Parathyroid adenoma (tissue), 2 donors: ENCODE measurements at regions not wholly inside any gene's neighbourhood (a gene's known extent, or its start where the extent isn't known, plus 50 kb on each side); places are given as distances from the start of the nearest gene placed in this dataset.

Experiments used
- H2AFZ ChIP-seq: fragments of 300-600 bp; sonication (generic); one replicate; pipeline ENCODE4 v1.7.0; 2017; ENCODE audit warnings: antibody characterized with exemption, mild to moderate bottlenecking
- H3K27ac ChIP-seq: fragments of 300-600 bp; sonication (generic); one replicate; pipeline ENCODE4 v1.7.0; 2017
- H3K27me3 ChIP-seq: fragments of 300-600 bp; sonication (generic); one replicate; pipeline ENCODE4 v1.7.0; 2017; ENCODE audit warnings: low read length; ENCODE audit not compliant: control insufficient read depth, insufficient read depth
- H3K36me3 ChIP-seq: fragments of 300-600 bp; sonication (generic); one replicate; pipeline ENCODE4 v1.7.0; 2017; ENCODE audit warnings: low read length; ENCODE audit not compliant: control insufficient read depth, insufficient read depth
- H3K4me1 ChIP-seq: fragments of 300-600 bp; sonication (generic); one replicate; pipeline ENCODE4 v1.7.0; 2017; ENCODE audit warnings: control low read depth
- H3K4me2 ChIP-seq: fragments of 300-600 bp; sonication (generic); one replicate; pipeline ENCODE4 v1.7.0; 2017; ENCODE audit warnings: low read length
- H3K4me3 ChIP-seq: fragments of 300-600 bp; sonication (generic); one replicate; pipeline ENCODE4 v1.7.0; 2017; ENCODE audit warnings: low read depth, low read length
- H3K79me2 ChIP-seq: fragments of 300-600 bp; sonication (generic); one replicate; pipeline ENCODE4 v1.7.0; 2017; ENCODE audit warnings: control low read depth
- H3K9ac ChIP-seq: fragments of 300-600 bp; sonication (generic); one replicate; pipeline ENCODE4 v1.7.0; 2017; ENCODE audit warnings: mild to moderate bottlenecking
- H3K9me3 ChIP-seq: fragments of 300-600 bp; sonication (generic); one replicate; pipeline ENCODE4 v1.7.0; 2017; ENCODE audit warnings: low read length; ENCODE audit not compliant: control insufficient read depth
- CTCF ChIP-seq: fragments of 300-600 bp; sonication (generic); IDR thresholded peaks from one replicate; pipeline ENCODE4 v1.7.0; 2017; ENCODE audit warnings: antibody characterized with exemption, mild to moderate bottlenecking
- donor health status: primary hyperparathyroidism.

DNA sequence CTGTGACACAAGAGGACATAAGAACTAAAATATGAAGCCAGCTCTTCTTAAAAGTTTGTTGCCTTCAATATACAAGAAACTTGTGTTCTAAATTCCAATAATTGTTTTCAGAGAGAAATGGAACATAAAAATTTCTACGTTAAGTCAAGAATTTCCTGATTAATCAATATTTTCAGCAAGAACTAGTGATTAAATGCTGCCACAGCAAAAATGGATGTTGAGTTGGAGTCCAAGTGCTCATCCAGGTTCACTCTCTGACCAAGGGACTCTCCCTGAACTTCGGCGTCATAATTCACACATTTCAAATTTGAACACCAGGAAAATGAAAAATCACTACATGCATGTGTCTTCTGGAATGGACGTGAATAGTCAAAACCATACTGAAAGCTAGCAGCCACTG, 1263.6 kb upstream of the GOT2 start:
- no peak for TF ChIP-seq CTCF
- H3K27me3 ChIP-seq = no peaks in the 10 kb centered on the region

GRCh38 chr16:59993101-59993500, 1259.0 kb upstream of the GOT2 start:
- no peaks in the 10 kb centered on the region for H3K79me2 ChIP-seq

More for the DNA sequence above, 1263.6 kb upstream of the GOT2 start:
- H3K4me3 ChIP-seq = no peak overlapping the region
- H3K4me2 ChIP-seq = no peak overlapping the region
- no peaks in the 10 kb centered on the region for H3K9me3 ChIP-seq
- no peaks in the 10 kb centered on the region for H3K36me3 ChIP-seq
- no peaks in the 10 kb centered on the region for H3K79me2 ChIP-seq
- no peak overlapping the region for H2AFZ ChIP-seq
- no peak overlapping the region for H3K27ac ChIP-seq
- no peaks in the 10 kb centered on the region for H3K4me1 ChIP-seq
- H3K9ac ChIP-seq = no peak overlapping the region

DNA sequence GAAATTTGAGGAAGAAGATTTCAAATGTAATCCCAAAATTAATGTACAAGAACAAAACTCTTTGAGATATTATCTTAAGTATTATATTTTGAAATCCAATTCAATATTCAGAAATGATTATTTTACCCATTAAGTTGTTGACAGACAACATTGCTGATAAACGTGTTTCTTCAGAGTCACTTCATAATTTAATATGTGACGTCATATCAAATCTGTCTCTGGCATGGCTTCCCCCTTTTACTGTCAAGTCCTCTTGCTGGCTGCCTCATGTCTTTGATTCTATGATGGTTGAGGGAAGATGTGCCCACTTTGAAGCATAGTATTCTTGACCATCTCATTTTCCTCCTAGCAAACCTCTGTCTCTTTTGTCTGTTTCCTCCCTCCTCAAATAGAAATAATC, 1257.1 kb upstream of the GOT2 start:
- Histone ChIP-seq H3K4me1 (no peaks in the 10 kb centered on the region), H3K4me2 (no peak overlapping the region), H3K79me2 (no peaks in the 10 kb centered on the region), H3K4me3 (no peak overlapping the region), H3K9ac (no peak overlapping the region), H3K9me3 (no peaks in the 10 kb centered on the region), H2AFZ (no peak overlapping the region), H3K36me3 (no peaks in the 10 kb centered on the region), H3K27me3 (no peaks in the 10 kb centered on the region), H3K27ac (no peak overlapping the region)
- no peak for TF ChIP-seq CTCF

More at GRCh38 chr16:59993101-59993500, 1259.0 kb upstream of the GOT2 start:
- no peak overlapping the region for H3K4me2 ChIP-seq
- no peaks in the 10 kb centered on the region for H3K4me1 ChIP-seq
- no peak for TF ChIP-seq CTCF
- no peaks in the 10 kb centered on the region for H3K9me3 ChIP-seq
- no peaks in the 10 kb centered on the region for H3K27me3 ChIP-seq
- H2AFZ ChIP-seq = no peak overlapping the region
- H3K36me3 ChIP-seq = no peaks in the 10 kb centered on the region
- H3K4me3 ChIP-seq = no peak overlapping the region
- no peak overlapping the region for H3K9ac ChIP-seq
- no peak overlapping the region for H3K27ac ChIP-seq

DNA sequence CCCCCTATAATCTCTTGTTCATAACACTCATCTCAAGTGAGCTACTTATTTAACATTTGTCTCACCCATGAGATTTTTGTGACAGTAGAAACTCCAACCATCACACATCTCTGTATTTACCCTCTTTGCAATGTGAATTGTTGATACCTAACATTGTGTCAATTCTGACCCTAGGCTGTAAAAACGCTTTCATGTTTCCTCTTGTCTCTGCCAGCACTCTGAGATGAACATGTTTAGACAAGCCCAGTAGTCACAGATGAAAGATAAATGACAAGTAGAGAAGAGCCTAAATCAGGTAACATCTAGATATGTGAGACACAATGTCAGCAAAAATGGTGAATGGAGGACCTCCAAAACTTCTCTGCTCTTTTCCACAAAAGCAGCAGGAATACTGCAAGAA, 1254.5 kb upstream of the GOT2 start:
- no peaks in the 10 kb centered on the region for H3K27me3 ChIP-seq
- H2AFZ ChIP-seq = no peak overlapping the region
- H3K27ac ChIP-seq = no peak overlapping the region
- H3K79me2 ChIP-seq = no peaks in the 10 kb centered on the region
- no peak overlapping the region for H3K4me3 ChIP-seq
- no peaks in the 10 kb centered on the region for H3K36me3 ChIP-seq
- no peak overlapping the region for H3K9ac ChIP-seq
- no peak for TF ChIP-seq CTCF
- no peak overlapping the region for H3K4me2 ChIP-seq
- no peaks in the 10 kb centered on the region for H3K4me1 ChIP-seq
- no peaks in the 10 kb centered on the region for H3K9me3 ChIP-seq

DNA sequence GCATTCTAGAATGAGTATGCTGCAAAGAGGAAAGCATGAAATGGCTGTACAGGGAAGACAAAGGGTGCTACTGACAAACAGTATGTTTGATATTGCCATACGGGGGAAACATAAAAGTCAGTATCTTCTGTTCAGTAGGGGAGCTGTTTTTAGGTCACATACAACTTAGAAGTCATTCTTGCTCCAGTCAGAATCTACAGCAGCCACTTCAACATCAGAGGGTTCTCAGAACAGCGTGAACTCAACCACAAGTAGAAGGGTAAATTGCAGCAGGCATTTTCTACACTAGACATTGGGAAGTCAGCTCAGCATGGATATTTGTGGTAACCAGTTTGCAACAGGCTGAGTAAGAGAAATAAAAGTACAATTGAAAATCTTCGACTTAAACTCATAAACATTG, 1241.8 kb upstream of the GOT2 start:
- H3K4me1 ChIP-seq = no peaks in the 10 kb centered on the region
- no peak overlapping the region for H3K4me3 ChIP-seq
- no peaks in the 10 kb centered on the region for H3K27me3 ChIP-seq
- no peaks in the 10 kb centered on the region for H3K9me3 ChIP-seq
- no peak overlapping the region for H3K27ac ChIP-seq
- no peaks in the 10 kb centered on the region for H3K36me3 ChIP-seq
- no peak for TF ChIP-seq CTCF
- no peak overlapping the region for H2AFZ ChIP-seq
- H3K79me2 ChIP-seq = no peaks in the 10 kb centered on the region
- H3K4me2 ChIP-seq = no peak overlapping the region
- no peak overlapping the region for H3K9ac ChIP-seq
